Activated CD4-positive, alpha-beta memory T cell treated with anti-CD3 and anti-CD28 coated beads for 36 hours (primary cell): ENCODE measurements at regions not wholly inside any gene's neighbourhood (a gene's known extent, or its start where the extent isn't known, plus 50 kb on each side); places are given as distances from the start of the nearest gene placed in this dataset.

Source experiments
- CTCF ChIA-PET: fragments of 350-600 bp; sonication (Branson Sonifier 250); formaldehyde crosslinking; loops from one replicate; lab custom pipeline; 2021; ENCODE audit warnings: antibody characterized with exemption, inconsistent platforms; lab: Charles Lee
- POLR2A ChIA-PET: fragments of 350-600 bp; sonication (Branson Sonifier 250); formaldehyde crosslinking; loops from one replicate; lab custom pipeline; 2021; ENCODE audit warnings: antibody characterized with exemption; lab: Charles Lee
- DNase-seq: peaks from one replicate; pipeline ENCODE4 v3.0.0-alpha.2; 2020
- H3K27ac Mint-ChIP-seq: one replicate; pipeline ENCODE4 v1.8.0; 2021; ENCODE audit warnings: mixed read lengths
- H3K27me3 Mint-ChIP-seq: one replicate; pipeline ENCODE4 v1.8.0; 2021; ENCODE audit warnings: mixed read lengths
- H3K36me3 Mint-ChIP-seq: one replicate; pipeline ENCODE4 v1.8.0; 2021; ENCODE audit warnings: mixed read lengths
- H3K4me1 Mint-ChIP-seq: one replicate; pipeline ENCODE4 v1.8.0; 2021; ENCODE audit warnings: low read depth, mixed read lengths
- H3K4me3 Mint-ChIP-seq: one replicate; pipeline ENCODE4 v1.8.0; 2021; ENCODE audit warnings: mild to moderate bottlenecking, mixed read lengths
- H3K9me3 Mint-ChIP-seq: one replicate; pipeline ENCODE4 v1.8.0; 2021; ENCODE audit warnings: mixed read lengths
- intact Hi-C: fragments of 100-400 bp; cut with micrococcal nuclease; formaldehyde crosslinking; loops from one replicate; pipeline ENCODE4 v1.15.1; 2023

DNA sequence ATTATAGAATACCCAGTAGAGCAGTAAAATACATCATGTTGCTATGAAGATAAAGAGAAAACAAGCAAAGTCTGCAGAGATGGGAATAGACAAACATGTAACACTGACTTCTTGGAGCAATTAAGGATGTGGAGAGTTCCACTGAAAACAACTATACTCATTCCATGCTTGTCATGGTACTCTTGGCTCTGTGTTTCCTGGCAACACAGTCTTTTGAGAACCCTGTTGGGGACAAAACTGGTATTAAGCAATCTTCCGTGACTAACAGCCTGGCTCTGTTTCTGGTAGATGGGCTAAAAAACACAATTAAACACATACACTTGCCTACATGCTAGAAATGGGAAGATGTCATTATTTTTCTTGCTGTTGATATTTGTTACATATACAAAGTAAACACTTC is 1212.3 kb upstream of the GBE1 start:
- DNase-seq, result no peak
- no peak overlapping the region for H3K4me3 Mint-ChIP-seq
- CTCF ChIA-PET, result no interaction called here
- no peaks in the 10 kb centered on the region for H3K36me3 Mint-ChIP-seq
- no peaks in the 10 kb centered on the region for H3K27me3 Mint-ChIP-seq
- POLR2A ChIA-PET, result no interaction called here
- peaks cover 16% of the 10 kb centered on the region for H3K9me3 Mint-ChIP-seq
- H3K27ac Mint-ChIP-seq, result no peak overlapping the region
- intact Hi-C loops, result no loop called here
- H3K4me1 Mint-ChIP-seq, result no peaks in the 10 kb centered on the region

DNA sequence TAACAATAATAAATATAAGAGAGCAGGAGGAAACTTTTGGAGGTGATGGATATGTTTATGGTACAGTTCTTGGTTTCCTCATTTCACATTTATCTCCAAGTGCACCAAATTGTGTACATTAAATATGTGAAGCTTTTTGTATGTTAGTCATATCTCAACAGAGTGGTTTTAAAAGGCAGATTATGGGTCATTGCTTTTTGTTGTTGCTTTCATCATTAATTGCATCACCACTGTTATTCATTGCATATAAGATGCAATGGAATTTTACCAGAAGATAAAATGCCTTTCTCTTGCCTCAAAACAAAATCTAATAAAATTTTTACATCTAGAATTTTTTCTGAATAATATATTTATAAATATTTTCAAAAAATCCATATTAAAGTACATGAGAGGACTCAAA is 1198.9 kb upstream of the GBE1 start:
- H3K27me3 Mint-ChIP-seq, result no peaks in the 10 kb centered on the region
- CTCF ChIA-PET, result no interaction called here

DNA sequence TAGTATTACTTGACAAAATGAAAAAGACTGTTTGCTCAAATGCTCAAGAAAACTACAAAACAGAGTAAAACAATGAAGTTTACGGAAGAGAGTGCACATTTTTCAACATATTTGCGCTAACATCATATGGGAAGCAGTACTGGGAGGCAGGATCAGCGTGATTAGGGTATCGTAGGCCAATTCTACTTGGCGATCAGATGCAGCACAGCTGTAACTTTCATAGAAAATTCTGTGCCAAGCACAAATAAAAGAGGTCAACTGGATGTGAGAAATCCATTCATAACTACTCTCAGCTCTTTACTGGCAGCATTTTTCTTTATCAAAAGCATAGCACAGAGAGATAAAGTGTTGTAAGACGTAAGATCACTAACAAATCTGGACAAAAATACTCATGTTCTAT is 1196.3 kb upstream of the GBE1 start:
- intact Hi-C loops, result no loop called here
- H3K36me3 Mint-ChIP-seq, result no peaks in the 10 kb centered on the region

More for the DNA sequence above, 1198.9 kb upstream of the GBE1 start:
- intact Hi-C loops, result no loop called here
- Mint-ChIP-seq H3K4me3 (no peak overlapping the region), H3K9me3 (peaks cover 12% of the 10 kb centered on the region), H3K27ac (no peak overlapping the region), H3K36me3 (no peaks in the 10 kb centered on the region), H3K4me1 (no peaks in the 10 kb centered on the region)
- no peak for DNase-seq
- POLR2A ChIA-PET, result no interaction called here

DNA sequence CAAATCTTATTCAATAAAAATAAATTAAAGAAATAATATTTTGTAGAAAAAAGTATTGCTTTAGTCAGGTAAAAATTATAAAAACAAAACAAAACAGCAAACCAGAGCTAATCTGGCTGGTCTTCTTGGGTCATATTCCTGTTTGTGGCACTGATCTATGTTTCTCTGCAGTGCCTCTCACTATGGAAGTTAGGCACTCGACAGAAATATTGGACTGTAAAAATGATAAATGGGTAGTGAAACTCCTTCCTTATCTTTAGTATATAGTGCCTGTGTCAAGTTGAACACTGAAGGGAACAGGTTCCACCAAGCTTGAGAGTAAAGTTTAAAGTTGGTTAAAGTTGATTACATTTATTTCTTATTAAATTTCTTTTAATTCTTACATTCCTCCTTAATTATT is 1195.6 kb upstream of the GBE1 start:
- no peaks in the 10 kb centered on the region for H3K36me3 Mint-ChIP-seq
- ChIA-PET POLR2A (no interaction called here), CTCF (no interaction called here)
- H3K27me3 Mint-ChIP-seq, result no peaks in the 10 kb centered on the region
- H3K4me3 Mint-ChIP-seq, result no peak overlapping the region
- intact Hi-C loops, result no loop called here
- H3K4me1 Mint-ChIP-seq, result no peaks in the 10 kb centered on the region
- H3K9me3 Mint-ChIP-seq, result peaks cover 24% of the 10 kb centered on the region
- DNase-seq, result no peak
- H3K27ac Mint-ChIP-seq, result no peak overlapping the region

More for the DNA sequence above, 1196.3 kb upstream of the GBE1 start:
- CTCF ChIA-PET, result no interaction called here
- Mint-ChIP-seq H3K27me3 (no peaks in the 10 kb centered on the region), H3K4me3 (no peak overlapping the region), H3K27ac (no peak overlapping the region), H3K9me3 (peaks cover 21% of the 10 kb centered on the region), H3K4me1 (no peaks in the 10 kb centered on the region)
- DNase-seq, result no peak
- POLR2A ChIA-PET, result no interaction called here

DNA sequence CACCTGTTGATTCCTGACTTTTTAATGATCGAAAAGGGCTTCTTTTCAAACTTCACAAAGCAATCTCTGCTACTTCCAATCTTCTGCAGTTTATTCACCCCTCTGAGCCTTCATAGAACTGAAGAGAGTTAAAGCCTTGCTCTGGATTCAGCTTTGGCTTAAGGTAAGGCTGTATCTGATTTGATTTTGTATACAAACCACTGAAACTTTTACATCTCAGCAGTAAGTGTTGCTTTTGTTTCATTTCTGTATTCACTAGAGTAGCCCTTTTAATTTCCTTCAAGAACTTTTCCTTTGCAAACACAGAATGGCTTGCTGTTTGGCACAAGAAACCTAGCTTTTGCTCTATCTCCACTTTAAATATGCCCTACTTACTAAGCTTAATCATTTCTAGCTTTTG is 1193.0 kb upstream of the GBE1 start:
- Mint-ChIP-seq H3K4me1 (no peaks in the 10 kb centered on the region), H3K27me3 (no peaks in the 10 kb centered on the region), H3K27ac (no peak overlapping the region), H3K4me3 (no peak overlapping the region), H3K36me3 (no peaks in the 10 kb centered on the region), H3K9me3 (peaks cover 17% of the 10 kb centered on the region)
- intact Hi-C loops, result no loop called here
- POLR2A ChIA-PET, result no interaction called here
- CTCF ChIA-PET, result no interaction called here
- DNase-seq, result no peak

DNA sequence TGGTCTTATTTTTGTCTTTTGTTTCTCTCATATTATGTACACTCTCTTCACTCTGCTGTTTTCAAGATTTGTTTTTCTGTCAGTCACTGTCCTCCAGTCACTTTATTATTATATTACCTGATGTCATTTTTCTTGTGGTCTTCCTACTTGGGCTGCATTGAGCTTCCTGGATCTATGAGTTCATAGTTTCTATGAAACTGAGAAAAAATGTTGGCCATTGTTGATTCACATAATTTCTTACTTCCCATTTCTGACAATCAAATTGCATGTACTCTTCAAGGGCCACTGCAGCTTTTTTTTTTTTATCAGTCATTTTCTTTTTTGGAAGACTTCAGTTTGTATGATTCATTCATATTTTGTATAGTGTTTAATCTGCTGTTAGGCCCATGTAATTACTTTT is 1180.6 kb upstream of the GBE1 start:
- ChIA-PET CTCF (no interaction called here), POLR2A (no interaction called here)
- no peaks in the 10 kb centered on the region for H3K36me3 Mint-ChIP-seq
- peaks cover 33% of the 10 kb centered on the region for H3K9me3 Mint-ChIP-seq
- no peak overlapping the region for H3K4me3 Mint-ChIP-seq
- H3K27ac Mint-ChIP-seq, result no peak overlapping the region
- intact Hi-C loops, result no loop called here
- no peak for DNase-seq
- H3K27me3 Mint-ChIP-seq, result no peaks in the 10 kb centered on the region
- H3K4me1 Mint-ChIP-seq, result no peaks in the 10 kb centered on the region

DNA sequence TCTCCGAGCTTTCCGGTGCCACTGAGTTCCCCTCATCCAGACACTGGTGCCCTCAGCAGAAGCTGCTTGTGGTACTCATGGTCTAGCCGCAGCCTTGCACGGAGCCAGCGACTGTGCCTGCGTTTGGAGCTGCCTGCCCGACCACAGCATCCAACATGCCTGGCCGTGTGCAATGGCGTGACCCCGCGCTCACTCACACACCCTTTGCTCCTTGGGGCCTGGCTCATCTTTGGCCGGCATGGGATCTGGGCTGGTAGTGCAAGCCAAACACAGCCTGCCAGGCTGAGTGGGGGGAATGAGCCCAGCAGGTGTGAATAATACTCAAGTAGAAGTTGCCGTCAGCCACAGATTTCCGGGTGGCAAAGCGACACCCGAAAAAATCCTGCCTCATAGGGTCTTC is 1178.7 kb upstream of the GBE1 start:
- DNase-seq, result no peak
- H3K27ac Mint-ChIP-seq, result no peak overlapping the region
- H3K9me3 Mint-ChIP-seq, result peaks cover 34% of the 10 kb centered on the region
- H3K4me3 Mint-ChIP-seq, result no peak overlapping the region
- no peaks in the 10 kb centered on the region for H3K4me1 Mint-ChIP-seq
- intact Hi-C loops, result no loop called here
- no peaks in the 10 kb centered on the region for H3K36me3 Mint-ChIP-seq
- CTCF ChIA-PET, result no interaction called here
- no peaks in the 10 kb centered on the region for H3K27me3 Mint-ChIP-seq
- POLR2A ChIA-PET, result no interaction called here

DNA sequence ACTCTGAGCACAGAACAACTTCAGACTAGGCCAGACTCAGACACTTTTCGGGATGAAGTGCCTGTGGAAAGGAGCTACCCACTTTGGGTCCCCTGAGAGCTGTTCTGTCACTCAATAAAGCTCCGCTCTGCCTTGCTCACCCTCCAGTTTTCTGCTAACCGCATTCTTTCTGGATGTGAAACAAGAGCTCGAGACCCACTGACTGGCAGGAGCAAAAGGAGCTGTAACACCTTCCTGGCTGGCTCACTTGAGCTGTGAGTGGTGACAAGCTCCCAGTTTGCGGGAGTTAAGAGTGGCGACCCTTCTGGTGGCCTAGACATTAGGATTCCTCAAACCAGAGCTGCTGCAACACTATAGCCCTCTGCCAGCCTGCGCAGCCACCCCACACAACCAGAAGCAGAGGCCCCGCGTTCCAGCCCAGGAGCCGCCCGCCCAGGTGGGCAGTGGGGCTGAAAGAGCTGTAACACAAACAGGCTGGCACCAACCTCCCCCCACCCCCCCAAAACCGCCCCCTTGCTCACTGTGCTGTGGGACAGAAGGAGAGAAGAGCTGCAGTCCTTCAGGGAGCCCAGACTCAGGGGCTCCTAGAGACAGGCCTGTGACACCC is 1178.1 kb upstream of the GBE1 start:
- Mint-ChIP-seq H3K9me3 (peaks cover 31% of the 10 kb centered on the region), H3K36me3 (no peaks in the 10 kb centered on the region), H3K27me3 (no peaks in the 10 kb centered on the region), H3K4me3 (no peak overlapping the region), H3K4me1 (no peaks in the 10 kb centered on the region), H3K27ac (no peak overlapping the region)
- ChIA-PET POLR2A (no interaction called here), CTCF (no interaction called here)
- intact Hi-C loops, result no loop called here
- DNase-seq, result no peak

DNA sequence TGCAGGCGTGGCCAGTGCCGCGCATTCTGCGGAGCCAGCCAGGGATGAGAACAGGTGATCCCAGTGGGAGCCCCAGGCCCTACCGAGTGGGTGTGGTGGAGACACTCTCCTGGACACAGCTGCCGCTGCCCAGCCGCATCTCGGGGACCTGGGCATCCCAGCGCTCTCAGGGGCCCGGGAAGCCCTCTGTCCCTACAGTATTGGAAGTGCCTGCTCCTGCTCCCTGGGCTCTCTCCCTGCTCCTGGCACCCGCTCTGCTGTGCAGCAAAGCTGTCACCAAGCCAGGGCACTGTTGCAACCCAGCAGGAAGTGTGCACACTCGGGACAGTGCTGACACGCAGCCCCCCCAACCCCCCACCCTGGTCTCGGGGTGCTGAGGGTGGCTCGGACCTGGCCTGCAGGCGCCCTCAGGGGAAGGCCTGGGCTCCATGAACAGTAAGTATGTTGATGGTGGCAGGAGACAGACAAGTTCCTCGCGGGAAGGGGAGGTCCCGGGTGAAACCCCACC is 1177.4 kb upstream of the GBE1 start:
- POLR2A ChIA-PET, result no interaction called here
- peaks cover 24% of the 10 kb centered on the region for H3K9me3 Mint-ChIP-seq
- no peaks in the 10 kb centered on the region for H3K4me1 Mint-ChIP-seq
- CTCF ChIA-PET, result no interaction called here
- H3K36me3 Mint-ChIP-seq, result no peaks in the 10 kb centered on the region
- intact Hi-C loops, result no loop called here
- H3K27ac Mint-ChIP-seq, result no peak overlapping the region
- no peaks in the 10 kb centered on the region for H3K27me3 Mint-ChIP-seq
- no peak for DNase-seq
- H3K4me3 Mint-ChIP-seq, result no peak overlapping the region

DNA sequence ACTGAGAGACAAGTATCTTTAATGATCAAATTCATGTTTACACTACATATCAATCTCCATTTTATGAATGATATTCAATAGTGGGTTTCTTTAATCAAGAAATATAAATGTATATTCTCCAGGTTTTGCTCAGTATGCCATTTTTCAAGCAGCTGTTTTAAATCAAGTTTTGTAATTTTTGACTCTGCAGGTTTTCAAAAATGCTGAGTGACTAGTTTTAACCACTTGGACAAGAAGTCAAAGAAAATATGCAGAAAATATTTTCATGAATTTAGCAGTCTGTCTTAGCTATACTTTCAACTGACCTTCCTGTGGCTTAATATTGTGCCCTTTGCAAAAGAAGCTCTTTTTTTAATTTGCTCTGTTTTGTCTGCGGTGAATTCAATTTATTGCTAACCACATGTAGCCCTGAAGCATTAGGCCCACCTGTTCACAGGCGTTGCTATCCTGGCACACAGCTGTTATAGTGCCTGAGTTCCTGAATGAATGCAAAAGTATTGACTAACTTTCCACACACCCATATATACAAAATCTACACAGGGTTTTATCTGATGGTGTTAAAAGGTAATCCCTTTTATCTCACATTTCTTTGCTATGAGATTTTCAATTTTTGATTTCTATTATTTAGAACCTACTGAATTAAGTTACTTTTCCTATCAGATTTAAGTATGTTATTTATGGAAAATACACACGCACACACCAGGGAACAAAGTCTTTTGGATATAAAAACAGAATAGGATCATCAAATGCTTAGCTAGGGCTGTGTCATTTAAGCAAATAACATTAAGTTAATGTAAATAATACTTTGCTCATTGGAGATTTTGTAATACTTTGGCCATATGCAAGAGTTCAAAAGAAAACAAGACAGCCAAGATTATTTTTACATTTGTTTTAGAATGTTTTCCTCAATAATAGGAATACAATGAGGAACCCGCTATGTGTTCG is 1166.1 kb upstream of the GBE1 start:
- Mint-ChIP-seq H3K4me3 (no peak overlapping the region), H3K27me3 (no peaks in the 10 kb centered on the region), H3K9me3 (peaks cover 3% of the 10 kb centered on the region), H3K27ac (no peak overlapping the region), H3K4me1 (no peaks in the 10 kb centered on the region), H3K36me3 (no peaks in the 10 kb centered on the region)
- intact Hi-C loops, result no loop called here
- no peak for DNase-seq
- POLR2A ChIA-PET, result interaction anchor here (0.6 kb wide), 1 partner anchor 38 kb away, joined by 3 read pairs; no protein-coding TSS in a partner anchor
- CTCF ChIA-PET, result no interaction called here

DNA sequence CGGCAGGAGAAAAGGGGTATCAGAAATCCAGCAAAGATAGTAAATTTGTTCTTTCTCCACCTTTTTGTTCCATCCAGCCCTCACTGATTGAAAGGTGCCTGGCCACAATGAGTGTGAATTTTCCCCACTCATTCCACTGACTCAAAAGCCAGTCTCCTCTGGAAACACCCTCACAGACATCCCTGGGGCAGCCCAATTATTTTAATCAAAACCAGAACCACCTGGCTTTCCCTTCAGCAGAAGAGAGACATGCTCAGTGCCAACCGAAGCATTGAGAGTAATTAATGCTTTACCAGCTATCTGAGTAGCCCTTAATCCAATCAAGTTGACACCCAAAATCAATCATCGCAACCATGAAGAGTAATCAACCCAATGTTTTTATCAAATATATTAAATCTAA is 1129.6 kb upstream of the GBE1 start:
- H3K27me3 Mint-ChIP-seq, result no peaks in the 10 kb centered on the region
- intact Hi-C loops, result no loop called here
- no peaks in the 10 kb centered on the region for H3K36me3 Mint-ChIP-seq
- H3K4me1 Mint-ChIP-seq, result no peaks in the 10 kb centered on the region
- no peak overlapping the region for H3K27ac Mint-ChIP-seq
- CTCF ChIA-PET, result no interaction called here
- H3K4me3 Mint-ChIP-seq, result no peak overlapping the region
- POLR2A ChIA-PET, result no interaction called here
- DNase-seq, result no peak
- peaks cover 8% of the 10 kb centered on the region for H3K9me3 Mint-ChIP-seq

DNA sequence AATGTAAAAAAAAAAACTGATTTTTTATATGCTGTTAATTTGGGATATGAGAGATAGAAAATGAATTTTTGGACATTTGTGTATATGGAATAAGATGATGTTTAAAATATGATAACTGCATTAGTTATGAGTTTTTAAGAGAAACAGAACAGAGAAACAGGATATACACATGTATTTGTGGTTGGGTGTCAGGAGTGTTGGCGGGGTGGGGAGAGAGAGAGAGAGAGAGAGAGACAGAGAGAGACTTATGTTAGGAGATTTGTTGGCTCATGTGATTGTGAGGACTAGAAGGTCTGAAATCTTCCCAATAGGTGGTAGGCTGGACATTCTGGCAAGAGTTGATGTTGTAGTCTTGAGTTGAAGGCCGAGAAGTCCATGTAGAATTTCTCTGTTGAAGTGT is 1121.6 kb upstream of the GBE1 start:
- Mint-ChIP-seq H3K27ac (no peak overlapping the region), H3K4me3 (no peak overlapping the region), H3K4me1 (no peaks in the 10 kb centered on the region), H3K27me3 (no peaks in the 10 kb centered on the region), H3K36me3 (no peaks in the 10 kb centered on the region), H3K9me3 (peaks cover 20% of the 10 kb centered on the region)
- ChIA-PET CTCF (no interaction called here), POLR2A (no interaction called here)
- DNase-seq, result no peak
- intact Hi-C loops, result no loop called here

DNA sequence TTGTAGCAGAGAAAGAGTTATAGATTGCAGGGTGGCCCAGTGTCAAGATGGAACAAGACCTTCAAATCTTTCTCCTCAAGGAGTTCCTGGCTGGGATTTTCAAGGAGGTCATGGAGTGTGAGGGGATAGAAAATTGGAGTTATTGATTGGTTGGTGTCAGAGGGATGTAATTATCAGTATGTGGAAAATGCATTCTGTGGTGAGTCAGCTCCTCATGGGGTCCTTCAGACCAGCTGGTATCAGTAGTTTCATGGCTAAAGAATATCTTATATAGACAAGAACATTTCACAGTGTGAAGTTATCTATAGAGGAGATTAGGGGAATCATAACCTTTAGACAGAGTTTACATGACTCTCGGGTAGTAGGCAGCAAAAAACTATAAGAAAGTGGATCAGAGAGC is 1114.0 kb upstream of the GBE1 start:
- POLR2A ChIA-PET, result no interaction called here
- no peak for DNase-seq
- intact Hi-C loops, result no loop called here
- Mint-ChIP-seq H3K27me3 (no peaks in the 10 kb centered on the region), H3K27ac (no peak overlapping the region), H3K9me3 (peaks cover 2% of the 10 kb centered on the region), H3K36me3 (no peaks in the 10 kb centered on the region), H3K4me3 (no peak overlapping the region), H3K4me1 (no peaks in the 10 kb centered on the region)
- CTCF ChIA-PET, result no interaction called here
